HG02610 (cell line): ENCODE measurements at regions not wholly inside any gene's neighbourhood (a gene's known extent, or its start where the extent isn't known, plus 50 kb on each side); places are given as distances from the start of the nearest gene placed in this dataset.

ENCODE experiments used
- ATAC-seq: cut with Tn5 transposase; IDR thresholded peaks from one replicate; pipeline ENCODE4 v1.9.1; 2021; ENCODE audit warnings: mild to moderate bottlenecking, moderate library complexity; ENCODE audit not compliant: unreplicated experiment

DNA sequence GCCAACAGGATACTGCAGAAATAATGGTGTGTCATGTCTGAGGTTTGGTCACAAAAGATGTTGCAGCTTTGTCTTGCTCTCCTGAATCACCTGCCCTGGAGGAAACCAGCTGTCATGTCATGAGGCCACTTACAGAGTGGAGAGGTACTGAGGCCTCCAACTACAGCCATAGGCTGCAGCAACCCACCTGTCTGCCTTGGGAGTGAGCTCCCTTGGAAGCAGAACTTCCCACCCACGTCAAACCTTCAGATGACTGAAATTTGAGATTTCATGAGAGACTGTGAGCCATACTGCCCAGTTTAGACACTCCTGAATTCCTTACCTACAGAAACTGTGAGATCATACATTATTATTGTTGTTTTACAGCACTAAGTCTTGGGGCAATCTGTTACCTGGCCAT is 475.9 kb downstream of the HS3ST3B1 start:
- ATAC-seq: no peak

DNA sequence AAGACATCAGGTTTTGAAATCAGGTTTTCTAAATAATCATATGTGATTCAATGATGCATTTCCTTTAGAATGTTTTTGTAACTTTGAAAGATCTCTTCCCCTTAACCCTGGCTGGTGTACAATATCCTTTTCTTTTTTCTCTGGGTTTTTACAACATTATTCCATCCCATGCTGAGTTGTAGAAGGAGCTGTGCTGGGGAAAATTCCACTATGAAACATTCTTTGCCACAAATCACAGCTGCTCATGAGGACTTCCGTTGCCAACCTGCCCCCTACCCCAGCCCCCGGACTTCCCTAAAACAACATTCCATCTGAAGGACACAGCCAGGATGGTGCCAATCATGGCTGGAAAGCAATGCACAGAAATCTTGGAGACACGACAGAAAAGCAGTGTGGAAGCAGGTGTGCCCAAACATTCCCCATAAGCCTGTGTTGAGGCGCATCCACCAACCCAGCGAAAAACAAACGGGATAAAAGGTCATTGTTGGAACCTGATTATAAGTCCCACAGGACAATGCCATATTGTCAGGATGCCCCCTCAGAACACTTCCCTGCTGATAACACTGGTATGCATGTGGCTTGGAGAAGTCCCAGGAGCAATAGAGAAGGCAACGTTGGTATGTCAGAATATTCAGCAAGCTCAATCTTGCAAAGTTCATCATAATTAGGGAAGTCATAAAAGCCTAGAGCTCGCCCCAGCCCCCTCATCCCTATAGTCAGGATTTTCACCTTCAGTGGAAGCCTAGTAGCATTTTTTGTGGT is 475.0 kb downstream of the HS3ST3B1 start:
- no peak for ATAC-seq

DNA sequence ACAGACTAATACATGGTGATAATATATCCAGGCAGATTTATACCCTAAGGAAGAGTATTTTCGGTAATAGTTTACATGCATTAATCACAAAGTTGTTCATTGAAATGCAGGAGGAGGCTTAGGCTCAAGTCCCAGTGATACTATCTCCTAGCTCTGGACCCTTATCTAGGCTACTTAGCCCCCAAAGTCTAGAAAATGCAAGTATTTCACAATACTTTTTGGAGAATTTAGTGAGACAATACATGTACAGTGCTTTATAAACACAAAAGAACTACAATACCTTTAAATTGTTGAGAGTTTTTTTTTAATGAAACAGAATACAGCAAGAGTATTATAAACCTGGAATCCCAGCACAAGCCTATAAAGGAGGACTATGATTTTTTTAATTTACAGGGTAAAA is 473.9 kb downstream of the HS3ST3B1 start:
- no peak for ATAC-seq

DNA sequence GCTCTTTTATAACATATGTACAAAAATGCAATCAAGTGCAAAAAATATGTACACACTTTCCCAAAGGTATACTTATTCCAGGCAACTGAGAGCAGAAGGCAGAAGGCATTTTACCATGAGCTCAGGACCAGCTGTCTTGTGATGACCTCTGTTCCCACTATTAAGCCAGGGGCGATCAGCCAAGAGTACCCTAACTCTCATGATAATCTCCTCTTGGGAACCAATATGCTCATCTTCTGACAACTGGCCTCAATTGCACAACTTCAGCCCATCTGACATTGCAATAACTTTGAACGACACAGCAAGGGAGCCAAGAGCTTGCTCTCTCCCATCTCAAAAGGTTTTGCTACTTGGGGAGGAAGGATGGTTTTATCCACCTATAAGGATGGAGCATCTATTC is 471.9 kb downstream of the HS3ST3B1 start:
- ATAC-seq: no peak

DNA sequence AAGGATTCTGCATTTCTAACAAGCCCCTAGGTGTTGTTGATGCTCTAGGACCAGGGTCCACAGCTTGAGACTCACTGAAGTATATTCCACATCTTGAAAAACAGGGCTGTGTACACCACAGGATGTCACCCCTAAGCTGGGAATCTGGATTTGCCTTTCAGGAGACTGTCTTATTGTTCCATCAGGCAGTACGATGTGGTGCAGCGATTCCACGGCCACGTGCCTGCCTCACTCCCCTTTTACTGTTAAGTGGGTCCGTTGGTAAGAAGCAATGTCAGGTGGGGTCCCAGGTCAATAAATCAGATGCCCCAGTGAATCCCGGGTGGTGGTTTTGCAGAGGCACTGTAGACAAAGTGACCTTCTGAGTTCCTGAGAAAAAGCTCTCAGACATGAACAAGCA is 470.7 kb downstream of the HS3ST3B1 start:
- no peak for ATAC-seq

DNA sequence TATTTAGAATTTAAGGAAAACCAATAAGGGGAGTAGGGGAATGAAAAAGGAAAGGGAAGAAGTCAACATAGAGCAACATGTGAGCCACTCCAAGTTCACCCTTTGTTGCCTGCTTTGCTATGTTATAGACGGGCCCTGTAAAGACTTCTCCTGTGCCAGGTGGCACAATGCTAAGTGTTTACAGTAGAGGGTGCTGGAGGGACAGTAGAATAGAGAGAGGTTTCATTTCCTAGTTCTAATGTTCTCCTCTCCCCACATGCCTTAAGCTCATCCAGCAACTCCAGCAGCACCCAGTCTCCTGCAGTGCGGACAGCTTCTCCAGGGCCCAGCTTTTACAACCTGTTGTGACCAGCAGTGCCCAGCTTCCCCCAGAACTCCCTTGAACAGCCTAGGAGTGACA is 468.0 kb downstream of the HS3ST3B1 start:
- no peak for ATAC-seq

DNA sequence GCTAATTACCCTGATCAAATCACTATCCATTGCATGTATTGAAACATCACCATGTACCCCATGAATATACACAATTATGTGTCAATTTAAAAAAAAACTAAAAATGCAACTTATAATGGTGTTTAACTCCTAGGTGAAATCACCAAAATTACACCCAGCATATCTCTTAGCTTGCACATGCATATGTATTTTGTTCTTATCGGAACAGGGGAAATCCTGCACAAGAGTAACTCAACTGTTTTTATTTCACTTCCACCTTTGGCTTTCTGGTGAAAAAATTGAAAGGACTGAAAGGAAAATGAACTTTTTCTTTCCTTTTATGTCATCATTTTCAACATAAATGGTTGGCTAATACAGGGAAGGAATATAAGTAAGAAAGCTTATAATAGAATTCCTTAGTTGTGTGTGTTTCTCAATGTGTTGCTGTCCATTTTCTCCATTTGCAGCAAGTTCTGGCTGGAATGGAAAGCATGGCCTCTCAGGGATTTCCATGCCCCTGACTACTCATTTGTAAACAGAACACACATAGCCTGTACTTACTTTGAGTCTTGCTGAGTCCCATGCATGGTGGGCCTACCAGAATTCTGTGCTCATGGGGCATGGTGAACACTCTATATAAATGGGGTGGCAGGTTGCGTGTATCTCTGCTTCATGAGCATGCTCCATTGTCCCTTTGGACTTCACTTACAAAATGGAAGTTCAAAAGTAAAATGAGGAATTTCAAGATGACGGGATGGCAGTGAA is 462.0 kb downstream of the HS3ST3B1 start:
- ATAC-seq: no peak

DNA sequence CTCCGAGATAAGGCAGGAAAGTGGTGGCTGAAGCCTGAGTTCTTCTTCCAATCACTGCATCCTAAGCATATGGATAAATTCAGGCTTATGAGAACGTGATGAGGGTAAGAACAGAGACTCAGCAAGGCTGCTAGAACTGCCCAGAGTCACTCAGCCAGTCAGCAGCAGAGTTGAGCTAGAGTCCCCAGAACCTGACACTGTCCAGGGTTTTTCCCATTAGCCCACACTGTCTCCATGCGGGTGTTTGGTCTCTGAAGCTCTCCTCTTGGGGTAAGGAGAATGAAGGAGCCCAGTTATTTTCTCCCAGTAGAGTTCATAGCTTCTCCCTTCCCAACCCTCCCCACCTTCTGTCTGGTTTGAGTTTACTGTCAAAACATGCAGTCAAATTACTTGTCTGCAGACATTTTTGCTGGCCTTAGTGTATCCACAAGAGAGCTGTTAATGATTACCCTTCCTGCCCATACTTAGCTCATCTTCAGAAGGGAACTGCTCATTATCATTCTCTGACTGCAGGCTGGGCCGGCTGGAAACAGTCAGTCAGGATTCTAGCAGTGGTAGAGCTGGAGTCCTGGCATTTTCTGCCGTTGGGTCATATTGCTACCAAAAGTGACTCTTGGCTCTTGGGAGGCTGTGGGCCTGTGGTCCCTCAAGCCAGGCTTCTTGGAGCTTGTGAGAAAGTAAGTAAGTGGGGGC is 460.0 kb downstream of the HS3ST3B1 start:
- ATAC-seq: peak; percentile 39

DNA sequence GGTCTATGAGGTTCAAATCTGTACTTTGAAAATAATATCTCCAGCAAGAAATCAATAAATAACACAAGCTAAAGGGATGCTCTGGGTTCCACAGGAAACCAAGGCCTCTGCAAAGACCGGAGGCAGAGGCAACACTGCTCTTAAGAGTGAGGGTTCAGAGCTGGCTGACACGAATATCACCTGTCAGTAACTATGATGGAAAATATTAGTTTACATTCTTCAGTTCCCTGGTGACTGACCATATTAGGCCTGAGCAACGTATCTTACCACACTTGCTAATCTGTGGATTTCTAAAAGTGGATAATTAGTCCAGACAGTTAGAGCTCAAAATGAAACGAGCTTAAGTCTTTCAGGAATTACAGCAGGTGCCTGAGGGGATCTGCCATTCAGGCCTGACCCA is 459.3 kb downstream of the HS3ST3B1 start:
- peak; percentile 34 for ATAC-seq

DNA sequence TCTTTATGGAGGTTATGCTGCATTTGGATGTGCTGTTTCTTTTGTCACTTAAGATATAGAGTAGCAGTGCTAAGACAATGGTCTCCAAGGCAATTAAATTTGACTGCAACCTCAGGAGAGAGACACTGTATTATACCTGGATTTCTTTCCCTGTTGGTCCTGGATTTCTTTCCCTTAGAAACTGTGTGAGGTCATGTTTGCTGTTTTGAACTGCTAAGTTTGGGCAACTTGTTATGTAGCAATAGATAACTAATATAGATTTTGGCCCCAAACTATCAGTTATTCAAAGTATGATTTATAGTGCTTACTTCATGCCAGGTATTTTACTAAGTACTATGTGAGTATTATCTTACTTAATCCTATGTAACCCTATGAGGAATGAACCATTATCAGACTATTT is 458.4 kb downstream of the HS3ST3B1 start:
- ATAC-seq: no peak

DNA sequence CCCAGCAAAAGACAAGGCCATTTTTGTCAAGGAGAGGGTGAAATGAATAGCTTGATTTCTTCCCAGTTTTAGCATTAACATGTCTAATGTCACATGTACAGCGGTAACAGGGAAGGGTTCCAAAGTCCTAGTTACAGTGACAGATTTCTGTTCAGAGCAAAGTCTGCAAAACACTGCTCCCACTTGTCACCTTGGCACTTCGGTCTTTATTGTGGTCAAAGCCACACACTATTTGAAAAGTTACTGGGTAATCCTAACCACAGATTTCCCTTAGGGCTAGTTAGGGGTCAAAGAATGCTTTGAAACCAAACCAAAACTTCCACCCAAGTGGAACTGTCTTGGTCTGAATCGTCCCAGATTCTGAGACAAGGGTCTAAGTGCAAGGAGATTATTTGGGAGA is 455.6 kb downstream of the HS3ST3B1 start:
- ATAC-seq: no peak

DNA sequence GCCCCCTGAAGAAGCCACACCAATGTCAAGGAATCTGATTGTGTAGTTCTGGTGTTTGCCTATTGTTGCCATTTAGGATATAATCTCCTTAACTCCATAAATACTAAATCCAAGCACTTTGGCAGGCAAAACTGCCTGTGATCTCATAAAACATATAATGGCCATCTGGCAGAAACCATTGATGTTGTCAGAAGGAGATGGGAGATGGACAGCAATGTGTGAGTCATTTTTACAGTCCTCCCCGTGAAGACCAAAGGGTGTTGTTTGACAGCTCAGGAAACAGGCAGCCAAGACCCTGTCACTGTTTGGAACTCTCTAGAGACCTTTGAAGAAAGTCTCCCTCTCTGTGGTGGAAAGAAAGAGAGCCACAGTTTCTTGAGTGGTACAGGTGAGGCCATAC is 454.1 kb downstream of the HS3ST3B1 start:
- ATAC-seq: no peak

DNA sequence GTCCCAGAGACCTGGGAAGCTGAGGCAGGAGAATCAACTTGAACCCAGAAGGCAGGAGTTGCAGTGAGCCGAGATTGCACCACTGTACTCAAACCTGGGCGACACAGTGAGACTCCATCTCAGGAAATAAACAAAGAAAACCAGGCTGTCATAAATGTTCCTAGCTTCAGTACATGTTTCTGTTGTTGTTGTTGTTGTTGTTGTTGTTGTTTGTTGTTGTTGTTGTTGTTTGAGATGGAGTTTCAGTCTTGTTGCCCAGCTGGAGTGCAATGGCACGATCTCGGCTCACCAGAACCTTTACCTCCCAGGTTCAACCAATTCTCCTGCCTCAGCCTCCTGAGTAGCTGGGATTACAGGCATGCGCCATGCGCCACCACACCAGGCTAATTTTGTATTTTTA is 452.5 kb downstream of the HS3ST3B1 start:
- no peak for ATAC-seq

DNA sequence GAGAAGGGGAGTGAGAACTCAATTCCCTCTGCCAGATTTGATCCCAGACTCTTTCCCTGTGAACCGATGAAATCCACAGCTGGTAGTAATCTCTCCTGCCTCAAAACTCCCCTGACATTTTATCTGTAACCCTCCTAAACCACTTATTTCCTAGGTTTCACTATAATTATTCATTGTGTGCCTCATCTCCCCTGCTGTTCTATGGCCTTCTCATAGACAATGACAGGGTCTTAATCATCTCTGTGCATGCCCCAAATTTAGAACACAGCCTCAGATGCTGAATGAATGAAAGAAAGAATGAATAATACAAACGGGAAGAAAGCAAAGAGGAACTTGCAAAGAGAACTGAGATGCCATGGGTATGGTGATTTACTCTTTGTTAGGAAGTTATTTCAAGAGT is 451.1 kb downstream of the HS3ST3B1 start:
- no peak for ATAC-seq

DNA sequence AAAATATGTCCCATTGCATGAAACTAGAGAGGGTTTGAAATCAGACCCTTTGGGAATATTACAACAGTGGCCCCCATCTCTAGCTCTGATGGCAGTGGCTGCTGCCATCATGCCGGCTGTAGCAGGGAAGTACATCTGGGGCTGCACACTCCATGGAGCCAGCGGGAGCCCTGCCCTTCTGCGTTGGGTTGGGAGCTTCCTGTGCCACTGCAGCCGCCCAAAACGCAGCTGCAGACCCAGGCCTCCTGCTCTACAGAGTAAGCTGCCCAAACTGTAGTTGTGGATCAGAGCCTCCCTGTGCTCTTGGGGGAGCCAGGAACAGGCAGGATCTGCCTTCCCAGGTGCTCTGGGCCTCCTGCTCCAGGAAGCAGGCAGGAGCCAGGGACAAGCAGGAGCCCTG is 450.0 kb downstream of the HS3ST3B1 start:
- ATAC-seq: no peak

DNA sequence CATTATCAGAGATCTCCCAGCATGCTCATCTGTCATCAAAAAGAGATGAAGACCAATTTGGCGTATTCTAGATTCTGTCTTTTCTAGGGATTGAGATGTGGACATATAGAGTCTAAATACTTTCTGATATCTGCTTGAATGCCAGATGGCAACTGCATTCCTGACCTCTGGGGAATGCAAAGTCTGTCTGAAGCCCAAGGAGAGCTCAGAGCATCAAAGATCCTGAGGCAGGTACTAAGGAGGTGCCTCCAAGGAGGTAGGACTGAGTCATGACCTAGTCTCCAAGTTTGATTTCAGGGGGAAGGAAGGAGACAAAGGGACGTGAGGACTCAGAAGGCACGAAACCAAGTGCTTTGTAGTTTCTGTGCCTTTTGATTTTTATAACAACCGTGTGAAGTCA is 448.4 kb downstream of the HS3ST3B1 start:
- ATAC-seq: no peak

DNA sequence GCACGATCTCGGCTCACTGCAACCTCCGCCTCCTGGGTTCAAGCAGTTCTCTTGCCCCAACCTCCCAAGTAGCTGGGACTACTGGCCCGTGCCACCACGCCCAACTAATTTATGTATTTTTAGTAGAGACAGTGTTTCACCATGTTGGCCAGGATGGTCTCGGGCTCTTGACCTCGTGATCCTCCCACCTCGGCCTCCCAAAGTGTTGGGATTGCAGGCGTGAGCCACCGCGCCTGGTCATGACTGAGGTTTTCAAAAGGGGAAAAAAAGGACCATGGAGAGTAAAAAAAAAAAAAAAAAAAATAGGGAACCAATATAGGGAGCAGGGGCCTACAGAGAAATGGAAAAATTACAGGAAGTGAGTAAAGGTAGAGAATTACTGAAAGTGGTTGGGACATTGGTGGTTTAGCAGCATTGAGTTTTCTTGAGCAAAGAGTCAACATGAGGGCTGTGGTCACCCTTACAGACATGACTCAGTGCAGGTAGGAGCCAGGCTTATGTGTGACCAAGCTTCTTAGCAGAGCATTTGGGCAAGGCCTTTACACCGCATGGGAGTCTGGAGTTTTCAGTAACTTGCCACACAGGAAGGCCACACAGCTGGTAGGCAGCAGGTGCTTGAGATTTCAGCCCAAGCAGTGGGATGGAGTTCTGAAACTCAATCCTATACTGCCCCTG is 447.3 kb downstream of the HS3ST3B1 start:
- no peak for ATAC-seq

DNA sequence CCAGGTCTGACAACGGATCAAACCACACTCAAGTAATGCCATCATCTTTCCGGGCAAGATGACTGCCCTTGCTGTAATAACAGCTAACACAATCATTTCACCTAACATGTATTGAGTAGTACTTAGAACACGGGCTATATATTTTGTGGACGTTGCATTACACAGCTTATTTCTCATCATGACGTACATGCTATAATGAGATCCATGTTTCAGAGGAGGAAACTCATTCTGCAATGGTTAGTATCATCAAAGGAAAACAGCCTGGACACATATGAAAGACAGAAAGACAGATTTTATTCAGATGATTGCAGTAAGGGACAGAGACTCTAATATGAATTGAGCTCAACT is 446.7 kb downstream of the HS3ST3B1 start:
- ATAC-seq: no peak

DNA sequence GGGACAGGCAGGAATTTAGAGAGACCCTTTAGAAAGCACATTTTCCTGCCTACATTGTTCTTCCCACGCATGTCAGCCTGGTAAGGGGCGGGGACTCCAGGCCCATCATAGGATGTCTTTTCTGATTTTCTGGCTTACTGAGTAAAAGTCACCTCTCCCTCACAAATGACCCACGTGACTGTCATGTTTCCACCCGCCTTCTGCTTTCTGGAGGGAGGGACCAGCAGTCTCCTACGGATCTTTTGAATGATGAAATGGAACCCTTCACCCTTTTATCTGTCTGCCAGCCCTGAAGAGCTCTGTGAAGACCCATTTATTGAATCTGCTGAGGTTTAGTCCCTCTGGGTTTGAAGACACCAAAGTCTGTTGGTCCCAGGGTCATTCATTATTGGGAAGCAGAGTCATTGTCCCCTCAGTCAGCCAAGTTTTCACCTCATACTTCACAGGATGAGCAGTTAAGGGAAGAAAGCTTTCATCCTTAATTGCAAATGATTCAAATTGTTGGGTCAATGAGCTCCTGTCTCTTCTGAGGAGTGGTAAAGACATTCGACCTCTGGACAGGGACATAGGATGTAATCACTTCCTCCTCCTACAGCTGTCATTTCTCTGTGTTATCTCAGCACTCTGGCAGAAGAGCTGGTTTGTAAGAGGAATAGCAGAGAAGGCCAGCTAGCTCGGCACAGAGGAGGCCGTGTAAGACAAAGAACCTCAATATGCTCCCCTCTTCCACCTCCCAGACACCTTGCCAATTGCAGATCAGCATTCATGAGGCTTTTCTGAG is 446.1 kb downstream of the HS3ST3B1 start:
- no peak for ATAC-seq

DNA sequence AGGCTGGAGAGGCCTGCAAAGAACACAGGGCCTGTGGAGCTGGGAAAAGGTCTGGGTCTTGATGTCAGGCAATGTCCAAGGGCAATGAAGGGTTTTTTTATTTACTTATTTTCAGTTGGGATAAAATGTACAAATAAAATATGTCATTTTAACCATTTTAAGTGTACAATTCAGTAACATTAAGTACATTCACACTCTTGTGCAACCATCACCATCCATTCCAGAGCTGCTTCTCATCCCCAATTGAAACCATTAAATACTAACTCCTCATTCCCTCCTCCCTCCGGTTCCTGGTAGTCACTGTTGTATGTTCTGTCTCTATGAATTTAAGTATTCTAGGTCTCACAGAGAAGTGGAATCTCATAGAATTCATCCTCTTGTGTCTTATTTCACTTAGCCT is 444.7 kb downstream of the HS3ST3B1 start:
- ATAC-seq: no peak
